ENCODE measurements at regions not wholly inside any gene's neighbourhood (a gene's known extent, or its start where the extent isn't known, plus 50 kb on each side); places are given as distances from the start of the nearest gene placed in this dataset.

Small RNA genes lying in the stretch of these regions (microRNA-seq; reads per million reads assigned to microRNA genes)
- 8,704 reads per million, percentile 96 among the genes with 10 or more reads in this experiment for gene MIR29A (ENCODE audit: borderline microRNAs expressed)
